Type B pancreatic cell (in vitro differentiated cells): ENCODE measurements at regions not wholly inside any gene's neighbourhood (a gene's known extent, or its start where the extent isn't known, plus 50 kb on each side); places are given as distances from the start of the nearest gene placed in this dataset.

Experiments used
- DNase-seq: peaks from one replicate; pipeline ENCODE4 v3.0.0; 2021; ENCODE audit warnings: mixed read lengths; ENCODE audit not compliant: unreplicated experiment; ENCODE audit errors: extremely low spot score
- H3K27ac Mint-ChIP-seq: 2 replicates; pipeline ENCODE4 v1.8.0; 2021; ENCODE audit warnings: mild to moderate bottlenecking, mixed read lengths
- H3K27me3 Mint-ChIP-seq: 2 replicates; pipeline ENCODE4 v1.8.0; 2021; ENCODE audit warnings: mixed read lengths
- H3K36me3 Mint-ChIP-seq: 2 replicates; pipeline ENCODE4 v1.8.0; 2021; ENCODE audit warnings: mixed read lengths
- H3K4me1 Mint-ChIP-seq: one replicate; pipeline ENCODE4 v1.8.0; 2021; ENCODE audit warnings: mixed read lengths; ENCODE audit not compliant: unreplicated experiment
- H3K4me3 Mint-ChIP-seq: 2 replicates; pipeline ENCODE4 v1.8.0; 2021; ENCODE audit warnings: mild to moderate bottlenecking, mixed read lengths
- H3K9me3 Mint-ChIP-seq: 2 replicates; pipeline ENCODE4 v1.8.0; 2021; ENCODE audit warnings: mixed read lengths
- CTCF ChIP-seq: fragments of 200-600 bp; sonication (generic); conservative IDR thresholded peaks from 2 replicates; pipeline ENCODE4 v1.5.0; 2021; ENCODE audit warnings: antibody characterized with exemption, mild to moderate bottlenecking

GRCh38 chr4:133968174-133968573 is 233.4 kb downstream of the PABPC4L start:
- no peak for DNase-seq
- Mint-ChIP-seq H3K9me3 (peaks cover 8% of the 10 kb centered on the region), H3K4me1 (no peaks in the 10 kb centered on the region), H3K27me3 (no peaks in the 10 kb centered on the region), H3K4me3 (no peak overlapping the region), H3K36me3 (no peaks in the 10 kb centered on the region), H3K27ac (no peak overlapping the region)
- TF ChIP-seq CTCF: no peak

GRCh38 chr4:133960975-133961374 is 240.6 kb downstream of the PABPC4L start:
- Mint-ChIP-seq H3K9me3 (peaks cover 4% of the 10 kb centered on the region), H3K4me3 (no peak overlapping the region), H3K4me1 (no peaks in the 10 kb centered on the region), H3K27ac (no peak overlapping the region), H3K36me3 (no peaks in the 10 kb centered on the region), H3K27me3 (no peaks in the 10 kb centered on the region)
- no peak for DNase-seq
- TF ChIP-seq CTCF: no peak

- Mint-ChIP-seq H3K9me3 (no peaks in the 10 kb centered on the region), H3K36me3 (no peaks in the 10 kb centered on the region), H3K27me3 (no peaks in the 10 kb centered on the region), H3K4me1 (no peaks in the 10 kb centered on the region), H3K27ac (no peak overlapping the region), H3K4me3 (no peak overlapping the region)
- no peak for TF ChIP-seq CTCF
- no peak for DNase-seq
These were observed 258.5 kb downstream of the PABPC4L start for GRCh38 chr4:133943081-133943480.

- TF ChIP-seq CTCF: no peak
- no peak overlapping the region for H3K27ac Mint-ChIP-seq
- no peaks in the 10 kb centered on the region for H3K9me3 Mint-ChIP-seq
- H3K36me3 Mint-ChIP-seq: no peaks in the 10 kb centered on the region
- H3K27me3 Mint-ChIP-seq: no peaks in the 10 kb centered on the region
- no peak overlapping the region for H3K4me3 Mint-ChIP-seq
- no peaks in the 10 kb centered on the region for H3K4me1 Mint-ChIP-seq
- no peak for DNase-seq
These were observed 263.5 kb downstream of the PABPC4L start for GRCh38 chr4:133938061-133938460.

- no peak overlapping the region for H3K27ac Mint-ChIP-seq
- H3K27me3 Mint-ChIP-seq: no peaks in the 10 kb centered on the region
- DNase-seq: no peak
- H3K9me3 Mint-ChIP-seq: no peaks in the 10 kb centered on the region
- no peak overlapping the region for H3K4me3 Mint-ChIP-seq
- no peaks in the 10 kb centered on the region for H3K36me3 Mint-ChIP-seq
- TF ChIP-seq CTCF: no peak
- no peaks in the 10 kb centered on the region for H3K4me1 Mint-ChIP-seq
These were observed 271.9 kb downstream of the PABPC4L start for GRCh38 chr4:133929531-133930239.
